D341Med (cell line): ENCODE measurements at regions not wholly inside any gene's neighbourhood (a gene's known extent, or its start where the extent isn't known, plus 50 kb on each side); places are given as distances from the start of the nearest gene placed in this dataset.

ENCODE experiments used
- DNase-seq: peaks from one replicate; pipeline ENCODE4 v3.0.0; 2012; ENCODE audit warnings: low spot score

DNA sequence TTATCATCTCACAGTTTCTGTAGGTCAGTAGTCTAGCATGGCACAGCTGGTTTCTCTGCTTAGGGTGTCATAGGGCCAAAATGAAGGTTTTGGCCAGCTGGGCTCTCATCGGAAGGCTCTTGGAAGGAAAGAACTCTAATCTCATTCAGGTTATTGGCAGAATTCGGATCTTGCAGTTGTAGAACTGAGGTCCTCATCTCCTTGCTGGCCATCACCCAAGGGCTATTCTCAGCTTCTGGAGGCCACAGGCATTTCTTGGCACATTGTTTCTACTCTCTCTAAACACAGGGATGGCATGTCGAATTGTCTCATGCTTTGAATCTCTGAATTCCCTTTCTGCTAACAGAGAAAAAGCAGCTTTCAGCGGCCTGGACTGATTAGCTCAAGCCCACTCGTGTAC, 258.0 kb upstream of the SMARCA2 start:
- DNase-seq = no peak

DNA sequence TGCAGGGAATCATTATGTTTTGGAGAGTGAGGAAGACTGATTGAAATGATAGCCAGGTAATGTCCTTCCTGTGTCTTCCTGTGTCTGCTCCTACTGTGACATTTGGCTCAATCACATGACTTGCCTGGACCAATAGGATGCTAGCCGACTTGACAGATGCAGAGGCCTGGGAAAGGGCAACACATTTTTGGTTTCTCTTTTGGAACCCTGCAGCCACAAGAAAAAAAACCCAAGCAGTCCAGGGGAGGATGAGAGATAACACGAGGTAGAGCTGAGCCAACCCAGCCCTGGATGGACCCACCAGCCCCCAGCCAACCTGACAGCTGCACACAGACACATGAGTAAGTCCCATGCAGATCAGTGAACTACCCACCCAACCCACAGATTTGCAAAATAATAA, 256.1 kb upstream of the SMARCA2 start:
- DNase-seq = no peak

DNA sequence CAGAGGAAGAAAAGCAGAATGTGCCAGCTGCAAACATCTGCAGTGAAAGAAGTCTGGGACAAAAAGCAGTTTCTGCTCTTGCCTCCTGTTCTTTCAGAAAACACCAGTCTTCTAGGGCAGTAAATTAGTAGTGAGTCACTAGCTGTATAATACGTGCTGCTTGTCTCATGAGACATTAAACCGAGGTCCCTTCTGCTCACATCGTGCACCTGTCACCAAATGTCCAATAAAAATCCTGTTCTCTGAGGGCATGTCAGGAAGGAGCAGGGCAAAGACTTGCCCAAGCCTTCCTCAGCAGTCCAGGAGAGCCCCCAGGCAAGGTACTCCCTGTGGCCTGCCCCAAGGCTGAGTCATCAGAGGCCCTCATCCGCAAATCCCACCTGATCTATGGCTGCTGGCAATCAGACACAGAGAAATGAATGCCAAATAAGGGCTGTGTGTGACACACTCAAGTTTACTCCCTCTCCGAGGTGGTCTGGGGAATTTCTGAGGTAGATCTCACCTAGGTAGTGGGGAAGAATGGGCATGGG, 255.3 kb upstream of the SMARCA2 start:
- no peak for DNase-seq

DNA sequence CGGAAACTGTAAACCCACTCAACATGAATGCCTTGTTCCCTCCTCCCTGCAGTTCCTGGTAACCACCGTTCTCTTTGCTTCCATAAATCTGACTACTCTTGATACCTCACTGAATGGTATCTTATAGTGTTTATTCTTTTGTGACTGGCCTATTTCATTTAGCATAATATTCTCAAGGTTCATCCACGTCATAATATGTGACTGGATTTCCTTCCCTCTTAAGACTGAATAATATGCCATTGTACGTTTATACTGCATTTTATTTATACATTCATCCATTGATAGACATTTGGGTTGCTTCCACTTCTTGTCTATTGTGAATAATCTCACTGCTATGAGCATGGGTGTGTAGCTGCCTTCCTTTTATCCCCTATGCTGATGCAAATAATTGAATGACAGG, 253.3 kb upstream of the SMARCA2 start:
- DNase-seq = no peak

DNA sequence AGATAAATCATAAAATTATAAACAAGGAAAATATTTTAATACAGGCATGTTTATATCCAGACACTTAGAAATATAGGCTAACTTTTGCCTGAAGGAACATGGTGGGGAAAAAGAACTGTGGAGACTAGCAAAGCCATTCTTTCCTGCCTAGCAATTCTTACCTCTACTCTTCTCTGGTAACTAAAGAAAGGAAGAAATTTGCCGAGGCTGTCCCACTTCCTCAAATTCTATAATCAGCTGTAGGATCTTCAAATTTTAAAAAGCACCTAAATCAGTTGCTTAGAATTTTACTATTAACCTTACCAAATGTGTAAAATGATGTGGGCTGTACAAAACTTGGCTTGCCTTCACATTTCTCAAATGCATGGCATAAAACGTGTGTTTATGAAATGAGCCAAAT, 249.1 kb upstream of the SMARCA2 start:
- DNase-seq = no peak

DNA sequence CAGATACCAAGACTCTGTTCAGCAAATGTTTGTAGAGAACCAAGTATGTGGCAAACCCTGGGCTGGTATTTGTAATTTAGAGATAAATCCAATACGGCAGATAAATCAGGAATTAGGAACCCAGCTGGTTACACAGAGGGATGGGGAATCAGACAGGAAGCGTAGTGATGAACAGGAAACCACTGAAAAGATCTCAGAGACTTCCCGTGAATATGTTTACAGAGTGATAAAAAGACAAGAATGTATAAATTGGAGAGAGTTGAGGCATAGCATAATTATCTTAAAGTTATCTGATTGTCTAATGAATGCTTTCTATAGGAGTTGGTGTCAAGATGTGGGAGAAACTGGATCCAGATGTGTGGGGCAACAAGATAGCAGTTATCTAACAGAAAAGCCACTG, 246.6 kb upstream of the SMARCA2 start:
- DNase-seq = no peak

DNA sequence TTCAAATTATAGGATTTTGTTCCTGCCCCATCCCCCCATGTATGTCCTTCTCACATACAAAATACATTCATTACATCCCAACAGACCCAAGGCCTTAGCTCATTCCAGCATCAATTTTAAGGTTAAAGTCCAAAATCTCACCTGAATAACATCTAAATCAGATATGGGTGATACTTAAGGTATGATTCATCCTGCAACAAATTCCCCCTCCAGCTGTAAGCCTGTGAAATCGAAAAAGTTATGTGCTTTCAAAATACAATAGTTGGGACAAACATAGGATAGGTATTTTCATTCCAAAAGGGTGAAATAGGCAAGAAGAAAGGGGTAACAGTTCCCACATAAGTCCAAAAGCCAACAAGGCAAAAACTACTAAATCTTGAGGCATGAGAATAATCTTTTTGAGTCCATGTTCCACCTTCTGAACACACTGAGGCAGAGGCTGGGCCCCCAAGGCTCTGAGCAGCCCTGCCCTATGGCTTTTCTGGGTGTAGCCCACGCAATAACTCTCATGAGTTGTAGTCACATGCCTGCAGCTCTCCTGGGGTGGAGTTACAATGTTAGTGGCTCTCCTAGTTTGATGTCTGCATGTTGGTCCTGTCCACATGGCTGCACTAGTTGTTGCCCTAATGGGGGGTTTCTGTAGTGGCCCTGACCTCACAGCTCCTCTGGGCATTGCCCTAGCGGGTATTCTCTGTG, 243.9 kb upstream of the SMARCA2 start:
- no peak for DNase-seq

DNA sequence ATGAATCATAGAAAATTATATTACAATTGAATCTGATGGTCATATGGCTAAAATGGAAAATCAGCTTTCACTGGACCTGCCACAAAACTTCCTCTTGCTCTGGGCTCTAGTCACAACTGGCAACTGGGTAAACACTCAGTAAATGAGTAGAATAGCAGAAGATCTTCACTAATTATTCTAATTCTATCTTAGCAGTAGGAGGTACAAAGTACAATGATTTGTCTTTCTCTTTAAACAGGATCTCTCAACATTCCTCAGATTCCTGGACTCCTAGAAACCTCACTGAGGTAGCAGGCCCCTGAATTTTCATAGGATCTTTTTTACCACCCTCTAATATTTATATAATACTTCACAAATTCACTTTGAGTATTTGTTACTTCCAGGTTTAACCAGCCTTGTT, 239.9 kb upstream of the SMARCA2 start:
- no peak for DNase-seq

DNA sequence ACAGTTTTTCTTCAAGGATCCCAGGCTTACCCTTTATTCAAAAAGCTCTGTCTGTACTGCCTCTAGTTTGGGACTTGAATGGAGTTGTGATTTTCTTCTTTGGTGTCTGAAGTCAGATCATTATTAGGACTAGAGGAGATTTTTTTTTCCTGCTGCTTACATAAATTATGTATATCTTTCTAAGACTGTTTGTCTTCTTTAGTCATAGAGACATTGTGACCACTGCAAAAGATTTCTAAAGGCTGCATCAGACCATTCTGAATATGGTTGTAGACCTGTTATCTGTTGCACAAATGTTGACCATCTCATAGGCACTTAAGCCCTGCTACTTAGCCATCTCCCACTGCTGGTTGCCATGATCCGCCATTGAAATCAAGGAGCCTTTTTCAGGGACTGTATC, 238.5 kb upstream of the SMARCA2 start:
- DNase-seq = no peak

DNA sequence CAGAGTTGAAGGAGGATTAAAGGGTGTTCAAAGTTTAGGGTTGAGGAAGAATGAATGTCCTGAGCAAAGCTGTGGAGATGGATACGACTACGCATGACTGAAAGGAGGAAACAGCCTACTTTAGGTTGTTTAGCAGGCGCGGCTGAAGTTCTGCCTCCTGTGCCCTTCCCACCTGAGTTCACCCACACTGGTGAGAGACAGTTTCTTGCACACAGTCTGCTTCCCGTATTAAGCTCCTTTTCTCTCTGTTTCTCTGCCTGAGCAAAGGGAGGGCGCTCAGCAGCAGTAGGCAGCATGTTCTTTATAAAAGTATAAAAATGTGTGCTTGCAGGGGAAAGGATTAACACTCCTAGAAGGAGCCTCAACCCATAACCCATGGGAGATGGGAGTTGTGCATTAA, 224.0 kb upstream of the SMARCA2 start:
- no peak for DNase-seq

DNA sequence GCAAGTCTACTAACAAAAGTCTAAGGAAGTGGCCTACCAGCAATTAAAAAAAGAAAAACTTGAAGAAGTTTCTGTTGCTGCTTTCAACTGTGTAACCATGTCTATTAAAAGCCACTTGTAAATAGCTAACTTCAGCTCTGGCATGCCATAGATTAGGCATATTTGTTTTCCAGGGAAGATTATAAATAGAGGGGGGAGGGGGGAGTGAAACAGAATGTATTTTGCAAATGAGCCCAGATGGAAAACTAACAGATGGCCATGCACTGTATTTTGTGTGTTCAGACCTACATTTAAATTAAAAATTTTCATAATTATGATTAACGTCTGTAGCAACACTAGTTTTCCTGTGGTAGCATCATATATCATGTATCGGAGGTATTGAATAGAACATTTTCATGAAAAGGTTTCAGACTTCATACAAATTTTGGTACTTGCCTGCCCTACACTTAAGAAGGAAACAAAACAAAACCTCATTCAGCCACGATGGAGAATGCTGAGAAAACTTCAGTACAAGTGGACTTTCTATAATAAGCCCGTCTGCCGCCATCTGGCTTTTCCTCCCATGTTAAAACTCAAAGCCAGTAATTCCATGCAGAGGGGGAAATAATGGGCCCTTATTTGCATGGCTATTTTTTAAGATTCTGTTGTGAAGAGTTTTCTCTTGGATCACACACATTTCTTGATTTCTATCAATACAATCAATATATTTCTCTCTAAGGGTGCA, 220.4 kb upstream of the SMARCA2 start:
- no peak for DNase-seq

DNA sequence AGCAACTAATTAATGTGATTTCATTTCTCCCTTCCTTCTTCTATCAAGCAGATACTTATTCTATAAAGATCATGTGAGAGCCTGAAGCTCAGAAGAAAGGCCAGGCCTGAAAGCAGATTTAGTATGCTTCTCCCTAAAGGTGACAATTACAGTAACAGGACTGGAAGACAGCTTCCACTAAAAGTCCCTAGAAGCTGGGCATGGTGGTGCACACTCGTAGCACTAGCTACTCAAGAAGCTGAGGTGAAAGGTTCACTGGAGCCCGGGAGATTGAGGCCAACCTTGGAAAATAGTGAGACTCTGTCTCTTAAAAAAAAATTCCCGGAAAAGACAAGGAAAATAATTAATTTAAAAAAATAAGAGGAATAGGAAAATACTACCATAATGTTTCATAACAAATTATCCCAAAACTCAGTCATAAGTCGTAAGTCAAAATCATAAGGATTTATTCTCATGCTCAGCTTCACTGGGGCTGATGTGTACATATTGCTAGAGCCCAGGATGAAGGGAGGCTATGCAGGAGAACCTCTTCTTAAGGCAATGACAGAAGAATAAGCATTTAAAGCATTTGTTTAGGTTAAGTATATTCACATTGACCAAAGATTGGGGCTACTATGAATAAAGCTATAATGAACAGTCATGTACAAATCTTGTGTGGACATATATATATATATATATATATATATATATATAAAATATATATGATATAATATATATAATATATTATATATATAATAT, 210.8 kb upstream of the SMARCA2 start:
- no peak for DNase-seq

DNA sequence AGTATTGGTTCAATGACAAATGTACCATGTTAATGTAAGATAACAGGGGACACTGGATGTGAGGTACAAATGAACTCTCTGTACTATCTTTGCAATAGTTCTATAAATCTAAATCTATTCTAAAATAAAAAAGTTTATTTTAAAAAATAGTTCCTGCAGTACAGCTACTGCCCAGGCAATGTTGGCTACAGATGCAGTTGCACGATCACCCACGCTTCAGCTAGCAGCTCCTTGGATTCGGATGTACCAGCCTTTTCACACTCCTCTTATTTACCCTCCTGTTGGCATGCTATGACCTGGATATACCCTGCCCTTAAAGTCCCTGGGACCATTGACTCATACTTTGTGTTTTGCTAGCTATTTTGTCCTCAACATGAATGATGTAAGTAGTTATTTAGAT, 185.4 kb upstream of the SMARCA2 start:
- DNase-seq = no peak

DNA sequence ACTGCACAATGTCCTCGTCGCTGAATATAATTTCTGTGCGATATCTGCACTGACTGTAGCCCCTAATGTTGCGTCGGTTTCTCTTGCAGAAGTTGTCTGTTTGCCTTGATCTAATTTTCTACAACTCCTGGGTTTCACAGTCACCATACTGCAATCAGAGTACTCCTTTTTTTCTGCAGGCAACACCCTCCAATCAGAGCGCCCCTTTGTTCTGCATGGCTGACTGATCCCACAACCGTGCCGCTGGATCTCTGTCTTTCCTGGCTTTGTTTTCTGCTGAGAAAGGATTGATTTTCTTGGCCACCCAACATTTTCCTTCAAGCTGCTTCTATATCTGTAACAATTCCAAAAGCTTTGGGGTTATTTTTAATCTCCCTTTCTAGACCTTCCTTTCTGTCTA, 182.2 kb upstream of the SMARCA2 start:
- DNase-seq = no peak

DNA sequence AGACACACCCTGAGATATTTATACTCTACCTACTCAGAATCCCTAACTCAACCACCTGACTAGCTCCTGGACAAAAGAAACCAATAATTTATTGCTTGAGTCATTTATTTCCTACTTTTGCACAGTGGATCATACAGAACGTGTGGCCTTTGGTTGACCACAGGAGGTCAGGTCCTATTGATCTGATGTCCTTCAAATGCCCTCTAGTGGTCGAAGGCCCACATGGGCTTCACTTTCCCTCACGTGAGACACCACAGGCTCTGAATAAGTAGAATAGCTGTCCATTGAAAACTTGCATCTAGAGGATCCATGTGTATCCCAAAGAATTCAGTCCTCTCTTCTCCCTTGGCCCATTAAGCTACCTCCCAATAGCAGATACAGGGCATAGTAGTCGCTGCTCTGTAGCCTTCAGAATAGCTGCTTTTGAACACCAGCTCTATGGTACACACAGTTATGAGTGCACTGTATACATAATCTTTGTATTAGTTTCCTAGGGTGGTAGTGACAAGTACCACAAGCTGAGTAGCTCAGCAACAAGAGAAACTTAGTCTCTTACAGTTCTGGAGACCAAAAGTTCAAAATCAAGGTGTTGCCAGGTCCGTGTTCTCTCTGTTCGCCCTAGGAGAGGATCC, 177.6 kb upstream of the SMARCA2 start:
- peak; percentile 66 for DNase-seq

DNA sequence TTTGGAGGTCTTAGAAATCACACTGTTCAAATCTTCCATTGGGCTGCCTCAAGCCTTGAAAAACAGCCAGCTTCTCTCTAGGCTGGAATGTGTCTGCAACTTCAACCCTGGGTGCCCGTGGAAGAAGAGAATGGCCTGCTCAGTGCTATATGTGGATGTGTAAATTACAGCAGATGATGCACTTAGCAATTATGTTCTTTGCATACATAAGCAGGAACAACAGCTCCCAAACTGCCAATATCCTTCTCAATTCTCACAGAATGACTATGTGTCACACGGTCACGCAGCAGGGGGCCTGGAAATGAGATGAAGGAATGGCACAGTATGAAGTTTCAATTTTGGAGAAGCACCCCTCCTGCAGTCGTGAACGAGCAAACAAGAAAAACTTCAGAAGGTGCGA, 175.2 kb upstream of the SMARCA2 start:
- DNase-seq = no peak

DNA sequence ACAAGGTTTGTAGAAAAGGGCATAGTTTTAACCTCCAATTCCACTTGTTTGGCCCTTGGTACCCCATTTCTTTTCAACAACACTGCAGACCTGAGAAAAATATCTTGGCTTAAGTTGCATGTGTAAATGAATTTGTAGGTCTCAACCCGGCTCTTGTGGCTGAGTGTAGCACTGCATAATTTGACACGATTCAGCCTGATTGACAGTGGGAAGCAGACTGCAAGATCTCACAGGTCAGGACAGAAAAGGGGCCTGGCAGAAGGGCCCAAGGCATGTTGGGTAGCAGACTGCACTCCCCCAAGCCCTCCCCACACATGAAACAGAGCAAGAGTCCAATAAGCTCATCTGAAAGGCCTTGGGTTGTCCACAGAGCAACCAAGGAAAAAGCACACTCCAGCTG, 169.7 kb upstream of the SMARCA2 start:
- no peak for DNase-seq

DNA sequence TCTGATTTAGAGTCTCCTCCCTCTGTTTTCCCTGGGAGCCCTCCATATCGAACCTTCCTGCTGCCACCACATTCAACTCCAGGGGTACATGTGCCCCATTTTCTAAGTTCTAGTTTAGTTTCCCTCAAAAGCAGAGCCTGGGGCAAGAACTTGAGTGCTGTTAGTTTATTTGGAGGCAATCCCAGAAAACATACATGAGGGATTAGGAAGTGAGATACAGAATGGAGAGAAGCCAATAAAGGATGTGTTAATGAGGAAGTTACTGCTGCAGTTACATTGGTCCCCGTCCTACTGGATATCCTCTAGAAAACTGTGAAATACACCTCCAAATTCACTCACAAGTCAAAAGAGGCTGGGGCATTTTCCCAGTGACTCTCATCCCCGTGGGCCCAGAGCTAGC, 159.4 kb upstream of the SMARCA2 start:
- no peak for DNase-seq

DNA sequence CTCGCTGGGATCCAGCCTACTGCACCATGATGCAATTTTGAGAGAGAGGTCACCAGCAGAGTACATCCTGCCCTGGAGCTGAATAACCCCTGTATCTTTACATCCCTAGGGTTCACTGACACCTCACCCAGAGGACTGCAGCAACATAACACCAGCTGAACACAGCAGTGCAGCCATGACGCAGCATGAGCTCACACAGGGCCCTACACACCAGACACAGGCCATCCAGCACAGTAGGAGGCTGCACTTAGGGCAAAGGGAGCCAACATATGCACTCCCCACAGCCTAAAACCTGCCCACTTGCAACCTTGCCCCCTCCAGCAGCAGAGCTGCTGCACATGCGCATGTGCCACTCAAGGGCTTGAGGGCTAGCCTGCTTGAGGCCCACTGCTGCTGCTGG, 157.3 kb upstream of the SMARCA2 start:
- no peak for DNase-seq

DNA sequence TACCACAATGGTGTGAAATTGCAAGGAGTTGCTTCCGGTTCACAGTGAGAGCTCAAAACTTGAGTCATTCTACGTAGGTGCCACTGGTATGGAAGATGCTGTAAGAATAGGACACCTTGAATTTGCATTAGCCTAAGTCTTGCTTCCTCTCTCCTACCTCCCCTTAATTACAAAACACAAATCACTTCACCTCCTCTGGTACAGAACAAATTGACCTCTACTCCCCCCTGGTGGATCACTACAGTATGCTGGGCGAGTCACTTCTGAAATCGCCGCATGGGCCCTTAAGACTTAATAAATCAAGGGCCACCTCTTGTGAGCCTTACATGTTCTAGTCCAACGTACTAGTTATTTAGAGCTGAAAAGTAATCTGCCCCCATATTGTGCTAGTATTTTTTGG, 145.3 kb upstream of the SMARCA2 start:
- DNase-seq = peak; percentile 66

DNA sequence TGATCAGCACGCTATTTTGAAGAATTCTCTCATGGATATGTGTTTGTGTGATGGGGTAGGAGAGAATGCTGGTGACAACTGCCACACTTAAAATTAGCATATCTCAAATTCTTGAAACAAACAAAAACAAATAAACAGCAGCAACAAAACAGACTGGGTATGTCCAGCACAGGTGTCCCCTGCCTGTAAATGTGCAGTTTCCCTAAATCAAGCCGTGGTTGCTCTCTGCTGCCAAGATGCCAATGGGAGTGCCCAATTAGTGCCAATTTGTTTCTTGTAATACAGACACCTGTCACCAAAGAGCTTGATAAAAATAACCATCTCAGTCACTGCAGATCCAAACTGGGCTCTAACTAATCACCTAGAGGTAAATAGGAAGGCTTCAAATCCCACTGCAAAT, 144.2 kb upstream of the SMARCA2 start:
- DNase-seq = no peak

DNA sequence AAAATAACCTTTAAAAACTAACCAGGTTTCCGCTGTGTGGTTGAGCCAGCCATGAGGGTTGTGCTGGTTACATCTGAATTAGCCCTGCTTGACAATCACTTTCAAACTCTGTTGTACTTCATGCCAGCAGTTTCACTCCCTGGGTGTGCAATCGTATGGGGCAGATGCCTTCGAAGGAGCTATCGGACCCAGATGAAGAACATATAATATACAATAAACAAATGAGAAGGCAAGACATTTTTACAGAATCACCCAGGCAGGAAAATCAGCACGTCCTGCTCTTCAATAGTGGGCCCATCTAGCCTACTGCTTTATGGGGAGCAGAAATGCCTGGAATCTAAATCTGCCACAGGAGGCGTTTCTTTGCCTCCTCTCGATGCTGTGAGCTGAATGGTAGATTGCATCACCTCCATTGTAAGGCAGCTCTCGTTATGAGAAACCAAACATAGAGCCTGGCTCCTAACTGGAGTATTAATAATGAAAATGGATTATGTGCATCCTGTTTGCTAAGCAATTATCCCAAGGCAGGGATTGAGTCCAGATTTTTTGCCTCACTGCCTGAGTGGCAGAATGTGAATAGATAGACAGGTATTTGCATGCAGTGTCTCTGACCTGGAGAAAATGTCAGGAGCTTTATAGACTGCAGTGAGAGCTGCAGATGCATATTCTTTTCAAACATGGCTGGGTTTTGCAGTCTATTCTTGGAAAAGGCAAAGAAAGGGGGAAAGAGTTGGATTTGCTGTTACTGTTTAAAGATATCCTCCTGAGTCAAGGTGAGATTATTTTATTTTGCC, 143.3 kb upstream of the SMARCA2 start:
- DNase-seq = no peak
